ENCODE measurements at regions not wholly inside any gene's neighbourhood (a gene's known extent, or its start where the extent isn't known, plus 50 kb on each side); places are given as distances from the start of the nearest gene placed in this dataset.
A peak's percentile ranks its signal among the peaks of the same experiment; 100 is the strongest.

DNA sequence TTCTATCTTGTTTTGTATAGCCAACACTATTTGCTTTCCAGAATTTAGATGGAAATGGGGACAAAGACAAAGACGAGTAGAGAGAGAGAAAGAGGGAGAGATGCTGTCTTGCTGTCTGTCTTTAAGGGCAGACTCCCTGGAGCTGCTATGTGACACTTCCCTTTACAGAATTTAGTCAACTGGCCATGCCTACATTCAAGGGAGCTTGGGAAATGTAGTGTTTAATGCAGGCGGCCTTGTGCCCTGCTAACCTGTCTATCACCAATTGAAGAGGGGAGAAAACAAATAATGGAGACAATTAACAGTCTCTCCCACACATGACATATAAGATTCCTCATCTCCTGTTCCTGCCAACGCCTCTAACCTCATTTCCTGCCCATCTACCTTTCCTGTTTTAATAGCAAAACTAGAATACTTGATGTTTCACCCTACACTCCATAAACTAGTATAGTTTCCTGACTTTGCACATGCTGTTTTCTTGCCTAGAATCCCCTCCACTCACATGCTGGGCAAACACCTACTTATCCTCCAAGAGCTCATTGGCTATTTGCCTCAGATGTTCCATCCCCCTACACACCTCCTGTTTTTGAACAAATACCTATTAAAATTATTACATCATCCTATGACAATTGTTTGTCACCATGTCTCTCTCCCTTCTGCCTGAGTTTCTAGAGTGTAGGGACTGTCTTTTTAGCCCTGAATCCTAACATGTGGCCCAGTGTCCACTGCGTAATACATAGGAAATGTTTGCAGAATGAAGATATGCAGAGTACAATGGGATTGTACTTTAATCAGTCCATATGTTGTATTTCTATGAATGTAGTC, 117.2 kb downstream of the SLC25A24 start:
- peak; percentile 18 for DNase-seq

- DNase-seq = no peak
Measured at GRCh38 chr1:108082001-108082400, 117.0 kb upstream of the VAV3 start.

GRCh38 chr1:108080448-108080847, 115.5 kb upstream of the VAV3 start:
- no peak for DNase-seq

DNA sequence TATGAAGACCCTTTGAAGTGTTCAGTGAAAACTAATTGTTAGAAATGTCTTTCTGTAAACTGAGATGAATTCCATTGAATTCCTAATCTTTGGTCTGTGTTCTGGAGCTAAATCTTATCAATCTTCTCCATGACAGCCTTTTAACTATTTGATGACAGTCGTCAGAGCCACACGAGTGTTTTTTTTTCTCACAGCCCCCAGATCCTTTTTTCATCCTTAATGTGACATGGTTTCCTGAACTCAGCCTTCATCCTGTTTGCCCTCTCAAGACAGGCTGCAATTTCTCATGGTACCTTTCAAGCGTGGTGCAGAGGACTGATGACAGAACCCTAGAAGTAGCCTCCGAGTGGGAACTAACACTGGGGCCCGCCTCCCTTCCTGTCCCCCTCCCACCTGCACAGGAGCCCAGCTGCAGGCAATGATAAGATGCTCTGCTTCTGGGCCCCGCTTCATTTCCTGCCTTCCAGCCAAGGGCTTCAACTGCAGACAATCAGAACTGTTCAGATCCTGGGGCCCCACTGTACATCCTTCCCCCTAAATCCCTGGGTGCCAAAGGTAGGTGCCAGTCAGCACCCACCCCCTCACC, 114.6 kb upstream of the VAV3 start:
- peak; percentile 77 for DNase-seq

DNA sequence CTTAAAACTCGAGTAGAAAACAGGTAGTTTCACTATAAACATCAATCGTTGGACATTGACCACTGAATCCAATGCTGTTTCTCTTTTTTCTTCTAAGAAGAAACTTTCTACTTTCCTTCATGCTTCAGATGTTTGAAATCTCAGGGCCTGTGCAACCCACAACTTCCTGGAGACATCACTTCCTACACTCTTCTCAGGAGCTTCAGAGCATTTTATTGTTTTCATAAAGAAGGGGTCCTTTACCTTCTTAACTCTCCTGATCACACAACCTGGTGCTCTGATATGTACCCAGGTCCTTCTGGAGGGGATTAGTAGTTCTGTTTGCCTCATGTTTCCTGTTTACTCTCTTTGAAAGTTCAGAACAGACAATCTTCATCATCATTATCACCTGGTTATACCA, 113.0 kb upstream of the VAV3 start:
- no peak for DNase-seq

DNA sequence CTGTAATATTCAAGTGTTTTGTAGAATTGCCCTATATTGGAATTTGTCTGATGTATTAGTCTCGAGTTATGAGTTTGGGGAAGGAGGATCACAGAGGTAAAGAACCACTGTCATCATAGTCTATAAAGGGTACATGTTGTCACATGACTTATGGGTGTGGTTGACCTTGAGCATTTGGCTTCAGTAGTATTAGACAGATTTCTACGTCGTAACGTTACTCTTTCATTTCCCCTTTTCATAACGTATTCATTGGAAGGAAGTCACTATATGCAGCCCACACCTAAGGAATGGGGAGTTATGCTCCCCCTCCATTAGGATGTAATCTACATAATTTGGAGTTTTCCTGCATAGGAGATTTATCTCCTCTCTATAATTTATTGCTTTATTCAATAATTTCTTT, 110.1 kb upstream of the VAV3 start:
- peak; percentile 30 for DNase-seq

DNA sequence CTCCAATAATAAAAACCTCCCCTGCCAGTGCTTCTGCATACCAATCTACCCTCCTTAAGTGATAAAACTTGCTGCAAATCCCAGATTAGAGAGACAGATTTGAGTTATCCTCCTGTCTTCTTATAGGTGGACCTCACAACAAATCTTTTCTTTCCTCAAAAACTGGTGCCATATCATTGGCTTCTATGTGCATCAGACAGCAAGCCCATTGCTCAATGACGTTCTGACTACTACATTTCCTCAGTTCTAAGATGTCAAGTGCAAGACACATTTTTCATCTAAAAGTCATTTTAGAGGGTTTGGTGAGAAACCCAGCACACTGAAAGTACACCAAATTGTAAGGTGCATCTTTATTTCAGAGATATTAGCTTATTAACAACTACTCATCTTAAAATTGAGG, 107.8 kb upstream of the VAV3 start:
- no peak for DNase-seq

DNA sequence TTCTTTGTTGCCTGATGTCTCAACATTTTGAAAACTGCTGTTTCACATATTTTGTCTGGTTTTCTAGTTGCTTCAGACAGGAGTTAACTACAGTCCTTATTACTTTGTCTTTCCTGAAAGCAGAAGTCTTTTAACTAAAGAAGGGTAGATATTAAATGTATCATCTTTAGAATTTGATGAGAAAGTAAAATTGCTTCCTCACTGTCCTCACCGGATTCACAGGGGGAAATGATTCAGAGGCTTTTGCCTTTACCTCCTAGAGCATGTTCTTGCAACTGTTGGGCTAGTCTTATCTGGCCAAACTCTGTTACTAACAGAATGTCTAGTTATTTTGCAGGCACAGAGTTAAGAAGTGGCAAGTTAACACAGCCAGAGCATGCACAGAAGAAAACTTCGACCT, 107.2 kb upstream of the VAV3 start:
- DNase-seq = peak; percentile 33

DNA sequence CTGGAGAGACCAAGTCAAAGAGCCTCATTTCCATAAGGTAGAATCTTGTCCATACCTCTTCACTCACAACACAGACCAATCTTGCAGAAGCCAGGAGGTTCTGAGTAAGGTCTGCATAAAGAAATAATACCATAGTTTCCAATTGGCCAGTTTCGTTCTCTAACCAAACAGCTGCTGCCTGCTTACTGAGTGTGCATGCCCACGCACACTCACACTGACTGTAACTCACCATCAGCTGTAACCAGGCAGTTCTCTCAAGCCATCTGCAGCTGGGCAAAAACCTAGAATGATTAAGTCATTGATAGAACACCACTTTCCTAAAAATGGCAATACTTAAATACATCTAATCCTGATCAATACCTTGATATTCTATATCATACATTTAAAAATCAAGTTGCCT, 106.6 kb upstream of the VAV3 start:
- DNase-seq = no peak

GRCh38 chr1:108070662-108071061, 105.7 kb upstream of the VAV3 start:
- no peak for DNase-seq

- DNase-seq = peak; percentile 48
Measured at GRCh38 chr1:108067884-108068540, 103.0 kb upstream of the VAV3 start.

DNA sequence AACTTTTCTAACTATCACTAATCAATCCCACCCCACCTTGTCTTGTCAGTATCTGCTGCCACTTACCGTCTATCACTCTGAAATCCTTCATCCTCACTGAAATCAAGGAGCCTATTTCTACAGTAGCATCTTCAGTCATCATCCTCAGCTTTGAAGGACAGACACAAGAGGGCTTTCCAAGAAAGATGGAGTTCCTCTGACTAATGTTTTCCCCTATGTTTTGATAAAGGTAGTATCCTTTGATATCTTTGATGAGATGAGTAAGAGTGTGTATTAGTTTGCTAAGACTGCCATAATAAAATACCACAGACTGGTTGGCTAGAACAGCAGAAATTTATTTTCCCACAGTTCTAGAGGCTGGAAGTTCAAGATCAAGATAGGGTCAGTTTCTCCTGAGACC, 101.8 kb upstream of the VAV3 start:
- DNase-seq = no peak

DNA sequence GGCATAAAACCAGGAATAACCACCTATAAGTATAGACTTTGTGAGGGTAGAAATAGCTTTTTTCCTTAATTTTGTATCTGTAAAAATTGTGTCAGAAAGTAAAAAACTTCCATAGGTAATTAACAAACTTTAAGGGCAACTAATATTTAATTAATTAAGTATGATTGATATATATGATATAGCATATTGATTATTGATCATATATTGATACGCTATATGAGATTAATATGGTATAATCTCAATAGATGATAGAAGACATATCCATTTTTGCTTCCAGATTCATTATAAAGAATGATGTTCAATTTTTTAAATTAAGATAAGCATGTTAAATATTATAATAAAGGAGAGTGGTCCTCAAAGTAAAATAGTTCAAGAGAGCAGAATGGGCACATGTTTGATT, 99.3 kb upstream of the VAV3 start:
- DNase-seq = no peak

DNA sequence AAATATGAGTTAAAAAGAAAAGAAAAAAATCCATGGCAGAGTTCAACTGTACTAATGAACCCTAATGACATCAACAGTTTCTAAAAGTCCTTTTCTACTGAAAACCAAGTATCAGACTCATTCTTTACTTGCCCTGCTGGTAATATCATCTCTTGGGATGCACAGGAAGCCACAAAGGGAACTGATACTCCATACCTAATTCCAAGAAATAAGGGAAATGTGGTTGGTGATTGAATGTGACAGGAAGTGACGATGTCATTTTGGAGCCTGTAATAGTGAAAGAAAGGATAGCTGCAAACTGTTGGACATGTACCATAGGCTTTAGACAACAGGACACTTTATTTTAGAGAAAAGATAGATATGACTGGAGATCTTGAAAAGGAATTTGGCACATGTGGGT, 98.7 kb upstream of the VAV3 start:
- DNase-seq = peak; percentile 22

DNA sequence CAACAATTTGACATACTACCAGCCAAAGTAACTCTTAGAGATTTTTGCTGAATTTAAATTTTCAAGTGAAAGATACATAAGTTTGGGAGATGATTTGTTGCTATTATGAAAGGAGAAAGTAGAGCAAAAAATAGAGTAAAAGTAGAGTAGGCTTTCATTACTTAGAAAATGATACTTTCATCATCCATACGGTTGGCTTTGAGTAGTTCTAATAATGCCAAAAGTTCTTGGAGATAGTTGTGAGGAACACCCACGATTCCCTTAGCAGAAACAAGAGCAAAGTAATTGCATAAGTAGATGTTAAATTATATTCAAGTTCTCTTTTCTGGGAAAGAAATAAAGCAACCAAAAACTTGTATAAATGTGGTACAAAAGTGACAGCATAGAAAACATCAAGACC, 95.0 kb upstream of the VAV3 start:
- no peak for DNase-seq

DNA sequence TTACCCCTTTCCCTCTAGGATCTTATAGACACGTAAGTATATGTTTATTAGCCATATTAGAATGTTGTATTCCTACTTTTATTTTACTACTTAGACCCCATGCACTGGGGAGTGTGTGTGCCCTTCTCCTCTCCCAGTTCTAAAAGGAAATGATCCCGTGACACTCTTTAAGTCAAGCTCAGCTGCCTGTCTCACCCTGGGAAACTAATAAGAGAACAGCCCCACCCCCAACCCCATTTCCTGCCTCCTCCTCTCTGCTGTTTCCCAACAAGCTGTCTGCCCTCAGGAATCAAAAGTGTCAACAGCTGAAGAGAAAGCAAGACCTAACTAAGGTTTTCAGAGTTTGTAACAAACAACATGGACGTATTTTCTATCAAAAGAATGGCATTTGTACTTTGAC, 92.6 kb upstream of the VAV3 start:
- no peak for DNase-seq

DNA sequence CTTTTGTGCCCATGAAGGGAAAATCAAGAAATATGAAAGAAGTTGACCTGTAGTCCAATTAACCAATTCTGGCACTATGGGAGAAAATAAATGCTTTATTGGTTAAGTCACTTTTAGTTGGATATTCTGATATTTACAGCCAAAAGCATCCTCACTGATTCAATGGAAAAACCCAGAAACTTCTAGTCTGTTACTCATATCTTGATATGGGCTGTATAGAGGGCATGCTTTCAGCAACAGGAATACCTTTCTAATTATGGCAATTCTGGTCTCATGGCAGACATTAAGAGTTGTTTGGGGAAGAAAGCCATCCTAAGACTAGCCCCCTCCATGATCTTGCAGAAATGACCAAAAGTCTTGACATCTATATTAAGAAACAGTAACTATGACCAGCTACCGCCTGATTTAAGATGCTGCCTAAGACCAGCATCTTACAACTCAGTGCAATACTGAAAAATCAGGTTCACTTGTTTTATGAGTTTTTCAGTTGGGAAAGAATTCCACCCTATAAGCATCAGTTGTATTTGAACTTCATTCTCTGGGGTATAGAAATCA, 91.5 kb upstream of the VAV3 start:
- no peak for DNase-seq

GRCh38 chr1:108055387-108055786, 90.4 kb upstream of the VAV3 start:
- DNase-seq = no peak

DNA sequence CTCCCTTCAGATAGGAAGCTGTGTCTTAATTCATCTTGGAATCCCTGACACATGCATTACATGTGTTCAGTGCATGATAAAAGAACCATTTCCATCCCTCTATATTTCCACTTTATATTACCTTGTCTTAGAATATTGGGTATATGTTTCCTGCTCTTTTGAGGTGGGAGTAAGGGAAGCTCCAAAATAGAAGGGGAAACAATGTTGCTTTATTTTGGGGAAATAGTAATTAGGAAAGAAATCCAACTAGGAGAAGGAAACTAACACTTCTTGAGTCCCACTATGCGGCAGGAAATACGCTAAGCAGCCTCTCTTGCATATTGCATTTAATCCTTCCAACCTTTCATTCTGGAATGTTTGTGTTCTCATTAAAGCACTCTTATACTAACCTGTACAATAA, 89.4 kb upstream of the VAV3 start:
- DNase-seq = no peak

DNA sequence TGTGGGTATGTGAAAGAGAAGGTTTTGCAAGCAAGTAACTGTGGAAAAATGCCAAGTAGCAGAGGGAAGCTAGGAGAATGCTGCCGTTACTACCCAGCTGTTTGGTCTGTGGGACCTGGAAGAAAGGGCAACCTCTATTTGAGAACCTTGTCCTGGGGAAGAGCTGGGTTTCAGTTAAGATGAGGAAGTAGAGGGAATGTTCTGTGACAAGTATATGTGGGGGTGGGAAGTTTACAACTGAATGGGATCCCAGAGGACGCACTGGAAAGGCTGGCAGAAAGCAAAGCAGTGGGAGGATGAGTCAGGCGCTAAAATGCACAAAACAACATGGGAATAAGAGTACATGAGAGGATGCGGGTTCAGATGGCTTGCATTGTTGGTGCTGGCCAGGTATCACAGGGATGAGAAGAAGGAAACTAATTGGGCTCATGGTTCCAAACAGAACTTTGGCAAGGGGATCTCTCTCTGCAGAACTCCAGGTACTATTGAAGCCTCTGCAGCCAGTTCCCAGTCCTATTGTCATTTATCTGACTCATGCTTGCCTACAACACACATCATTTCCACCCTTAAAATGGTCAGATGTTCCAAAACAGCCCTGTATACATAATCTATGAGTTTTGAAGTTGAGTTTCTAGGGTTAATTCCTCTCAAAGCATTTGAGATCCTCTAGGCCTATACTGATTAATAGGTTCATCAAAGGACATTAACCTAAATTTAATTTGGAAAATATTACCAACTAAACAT, 88.5 kb upstream of the VAV3 start:
- peak; percentile 32 for DNase-seq

GRCh38 chr1:108051631-108052377, 86.8 kb upstream of the VAV3 start:
- no peak for DNase-seq

GRCh38 chr1:108050911-108051629, 86.1 kb upstream of the VAV3 start:
- DNase-seq = peak; percentile 76
